DOHH2 (cell line): ENCODE measurements at regions not wholly inside any gene's neighbourhood (a gene's known extent, or its start where the extent isn't known, plus 50 kb on each side); places are given as distances from the start of the nearest gene placed in this dataset.

Source experiments
- H3F3A ChIP-seq: fragments of 200-600 bp; sonication (generic), shearing (Covaris generic); 2 replicates; pipeline ENCODE4 v1.6.0; 2016; ENCODE audit warnings: antibody characterized with exemption, mild to moderate bottlenecking; ENCODE audit not compliant: control insufficient read depth, insufficient read depth
- H3K27ac ChIP-seq: fragments of 200-600 bp; sonication (generic); 2 replicates; pipeline ENCODE4 v1.5.1; 2014; ENCODE audit warnings: low read depth, mild to moderate bottlenecking, low read length, moderate library complexity
- H3K27me3 ChIP-seq: fragments of 200-600 bp; sonication (generic); 2 replicates; pipeline ENCODE4 v1.6.1; 2014; ENCODE audit warnings: mild to moderate bottlenecking, low read length, mixed read lengths; ENCODE audit not compliant: control insufficient read depth
- H3K36me3 ChIP-seq: fragments of 200-600 bp; sonication (generic); 2 replicates; pipeline ENCODE4 v1.6.1; 2014; ENCODE audit warnings: mild to moderate bottlenecking, low read length, moderate library complexity, mixed read lengths; ENCODE audit not compliant: control insufficient read depth
- H3K4me1 ChIP-seq: fragments of 200-600 bp; sonication (generic); 2 replicates; pipeline ENCODE4 v1.6.1; 2014; ENCODE audit warnings: mild to moderate bottlenecking, low read length, mixed read lengths; ENCODE audit not compliant: control insufficient read depth
- H3K4me2 ChIP-seq: fragments of 200-600 bp; sonication (generic); 2 replicates; pipeline ENCODE4 v1.6.0; 2014; ENCODE audit warnings: mild to moderate bottlenecking, low read length, moderate library complexity
- H3K4me3 ChIP-seq: fragments of 200-600 bp; sonication (generic); 2 replicates; pipeline ENCODE4 v1.5.1; 2014; ENCODE audit warnings: mild to moderate bottlenecking, low read length, mixed read lengths
- H3K79me2 ChIP-seq: fragments of 200-600 bp; sonication (generic); 2 replicates; pipeline ENCODE4 v1.6.1; 2014; ENCODE audit warnings: mild to moderate bottlenecking, low read length, mixed read lengths; ENCODE audit not compliant: control insufficient read depth
- H3K9me2 ChIP-seq: fragments of 200-600 bp; sonication (generic); replicated peaks from 2 replicates; pipeline ENCODE4 v1.6.1; 2014; ENCODE audit warnings: mild to moderate bottlenecking, low read length, mixed read lengths; ENCODE audit not compliant: control insufficient read depth
- H3K9me3 ChIP-seq: fragments of 200-600 bp; sonication (generic); 2 replicates; pipeline ENCODE4 v1.6.1; 2014; ENCODE audit warnings: antibody characterized with exemption, low read length, mixed read lengths; ENCODE audit not compliant: control insufficient read depth, insufficient read depth
- H4K20me1 ChIP-seq: fragments of 200-600 bp; sonication (generic); 2 replicates; pipeline ENCODE4 v1.6.0; 2014; ENCODE audit warnings: low read depth, mild to moderate bottlenecking, antibody characterized with exemption, low read length, moderate library complexity; ENCODE audit not compliant: control insufficient read depth, insufficient read depth
- EZH2phosphoT487 ChIP-seq: fragments of 200-600 bp; sonication (generic); IDR thresholded peaks from 2 replicates; pipeline ENCODE4 v1.6.1; 2017; ENCODE audit warnings: borderline replicate concordance, mild to moderate bottlenecking, antibody characterized with exemption, low read length, moderate library complexity, mixed read lengths
- TF ChIP-seq, protein P1 (sequence below): fragments of 200-600 bp; sonication (generic); IDR thresholded peaks from one replicate; pipeline ENCODE4 v1.5.1; 2014; ENCODE audit warnings: antibody characterized with exemption, mild to moderate bottlenecking, low read depth, low read length; ENCODE audit not compliant: poor library complexity, severe bottlenecking

DNA sequence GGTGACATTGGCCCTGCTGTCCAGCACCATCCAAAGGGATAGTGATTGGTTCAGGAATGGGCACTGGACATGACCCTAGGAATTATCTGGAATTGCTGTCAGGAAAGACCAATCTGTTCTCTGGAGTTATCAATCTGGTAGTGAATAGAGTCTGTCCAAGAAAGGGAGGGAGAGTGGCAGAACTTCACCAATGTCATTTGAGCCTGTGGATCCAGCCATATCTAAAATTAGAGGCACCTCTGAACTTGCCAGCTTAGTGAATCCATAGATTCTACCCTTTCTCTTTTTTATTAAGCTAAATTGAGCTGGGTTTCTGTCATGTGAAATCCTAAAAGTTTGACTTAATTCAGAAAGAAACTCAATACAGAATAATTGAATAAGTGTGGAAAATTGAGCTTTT lies 93.9 kb downstream of the NKX2-1 start:
- H3F3A ChIP-seq, result no peaks in the 10 kb centered on the region
- H3K27me3 ChIP-seq, result no peaks in the 10 kb centered on the region
- H3K9me2 ChIP-seq, result no peaks in the 10 kb centered on the region
- H3K4me2 ChIP-seq, result no peak overlapping the region
- no peaks in the 10 kb centered on the region for H3K36me3 ChIP-seq
- TF ChIP-seq EZH2phosphoT487, result no peak
- TF ChIP-seq, protein P1, sequence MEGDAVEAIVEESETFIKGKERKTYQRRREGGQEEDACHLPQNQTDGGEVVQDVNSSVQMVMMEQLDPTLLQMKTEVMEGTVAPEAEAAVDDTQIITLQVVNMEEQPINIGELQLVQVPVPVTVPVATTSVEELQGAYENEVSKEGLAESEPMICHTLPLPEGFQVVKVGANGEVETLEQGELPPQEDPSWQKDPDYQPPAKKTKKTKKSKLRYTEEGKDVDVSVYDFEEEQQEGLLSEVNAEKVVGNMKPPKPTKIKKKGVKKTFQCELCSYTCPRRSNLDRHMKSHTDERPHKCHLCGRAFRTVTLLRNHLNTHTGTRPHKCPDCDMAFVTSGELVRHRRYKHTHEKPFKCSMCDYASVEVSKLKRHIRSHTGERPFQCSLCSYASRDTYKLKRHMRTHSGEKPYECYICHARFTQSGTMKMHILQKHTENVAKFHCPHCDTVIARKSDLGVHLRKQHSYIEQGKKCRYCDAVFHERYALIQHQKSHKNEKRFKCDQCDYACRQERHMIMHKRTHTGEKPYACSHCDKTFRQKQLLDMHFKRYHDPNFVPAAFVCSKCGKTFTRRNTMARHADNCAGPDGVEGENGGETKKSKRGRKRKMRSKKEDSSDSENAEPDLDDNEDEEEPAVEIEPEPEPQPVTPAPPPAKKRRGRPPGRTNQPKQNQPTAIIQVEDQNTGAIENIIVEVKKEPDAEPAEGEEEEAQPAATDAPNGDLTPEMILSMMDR, result no peak
- no peaks in the 10 kb centered on the region for H4K20me1 ChIP-seq
- no peak overlapping the region for H3K27ac ChIP-seq
- H3K79me2 ChIP-seq, result no peaks in the 10 kb centered on the region
- H3K9me3 ChIP-seq, result no peaks in the 10 kb centered on the region
- 0 out of 2 replicates have a peak, but pooled peaks cover 3% of the 10 kb centered on the region for H3K4me1 ChIP-seq
- no peak overlapping the region for H3K4me3 ChIP-seq

DNA sequence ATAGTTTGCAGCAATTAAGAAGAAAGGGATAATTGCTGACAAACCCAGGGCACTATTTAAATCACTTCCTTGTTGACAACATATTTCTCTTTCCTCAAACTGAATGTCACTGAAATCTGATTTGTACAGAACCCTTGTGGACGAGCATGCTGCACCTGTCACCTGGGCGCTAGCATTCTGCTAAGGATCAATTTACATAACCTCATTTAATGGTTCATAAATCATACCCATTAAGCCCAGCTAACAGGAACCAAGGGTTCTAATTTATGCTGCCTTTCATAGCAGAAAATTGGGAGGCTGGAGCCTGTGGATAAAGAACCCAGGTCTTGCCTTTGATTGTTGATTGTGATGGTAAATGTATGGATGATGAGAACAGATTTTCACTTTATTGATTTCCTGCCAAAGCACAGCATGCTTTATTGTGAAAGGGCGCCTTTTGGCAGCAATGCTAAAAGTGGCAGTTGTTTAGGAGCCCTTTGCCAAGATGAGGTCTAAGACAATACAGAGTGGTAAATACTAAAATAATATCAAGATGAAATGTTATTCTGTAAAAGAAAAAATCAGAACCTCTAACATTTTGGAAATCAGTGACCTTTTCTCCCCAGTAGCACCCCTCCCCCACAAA lies 95.4 kb downstream of the NKX2-1 start:
- TF ChIP-seq EZH2phosphoT487, result no peak
- TF ChIP-seq, protein P1, result no peak
- no peak overlapping the region for H3K27ac ChIP-seq
- no peaks in the 10 kb centered on the region for H4K20me1 ChIP-seq
- no peaks in the 10 kb centered on the region for H3K9me2 ChIP-seq
- H3K4me3 ChIP-seq, result no peak overlapping the region
- H3K36me3 ChIP-seq, result no peaks in the 10 kb centered on the region
- H3K4me2 ChIP-seq, result no peak overlapping the region
- H3K4me1 ChIP-seq, result 0 out of 2 replicates have a peak, but pooled peaks cover 3% of the 10 kb centered on the region
- no peaks in the 10 kb centered on the region for H3K27me3 ChIP-seq
- no peaks in the 10 kb centered on the region for H3K9me3 ChIP-seq
- H3K79me2 ChIP-seq, result no peaks in the 10 kb centered on the region
- H3F3A ChIP-seq, result no peaks in the 10 kb centered on the region

DNA sequence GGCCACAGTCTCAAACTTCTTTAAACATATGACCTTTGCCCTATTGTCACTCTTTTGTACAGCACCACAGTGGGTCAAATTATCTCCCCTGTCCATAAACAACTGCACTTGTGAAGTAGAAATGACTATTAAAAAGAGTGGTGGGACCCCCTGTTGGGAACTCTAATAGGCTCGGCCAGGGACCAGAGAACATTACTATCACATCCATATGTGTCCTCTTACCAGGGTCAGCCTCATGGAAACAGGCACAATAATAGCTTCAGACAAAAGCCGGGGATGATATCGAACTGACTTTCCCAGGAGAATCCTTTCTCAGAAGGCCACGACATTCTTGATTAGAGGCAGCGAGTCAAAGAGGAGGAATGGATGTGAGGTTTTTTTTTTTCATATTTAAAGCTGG lies 96.6 kb downstream of the NKX2-1 start:
- Histone ChIP-seq H3K36me3 (no peaks in the 10 kb centered on the region), H3K4me3 (no peak overlapping the region), H3K27ac (no peak overlapping the region), H3K27me3 (no peaks in the 10 kb centered on the region), H3K4me2 (no peak overlapping the region), H3K79me2 (no peaks in the 10 kb centered on the region), H3F3A (no peaks in the 10 kb centered on the region), H3K4me1 (0 out of 2 replicates have a peak, but pooled peaks cover 3% of the 10 kb centered on the region), H4K20me1 (no peaks in the 10 kb centered on the region), H3K9me2 (no peaks in the 10 kb centered on the region), H3K9me3 (no peaks in the 10 kb centered on the region)
- TF ChIP-seq, protein P1, result no peak
- TF ChIP-seq EZH2phosphoT487, result no peak
